CD14-positive monocyte (primary cell): ENCODE measurements at regions not wholly inside any gene's neighbourhood (a gene's known extent, or its start where the extent isn't known, plus 50 kb on each side); places are given as distances from the start of the nearest gene placed in this dataset.
A peak's percentile ranks its signal among the peaks of the same experiment; 100 is the strongest.

Experiments used
- DNase-seq, 3 donors: peaks; one replicate each; pipeline ENCODE4 v3.0.0-alpha.2; 2011 to 2022
- H2AFZ ChIP-seq: 2 replicates; pipeline ENCODE4 v1.6.0; 2012; ENCODE audit warnings: mild to moderate bottlenecking, low read depth, low read length, inconsistent platforms; ENCODE audit not compliant: insufficient read depth, poor library complexity, severe bottlenecking
- H3K27ac ChIP-seq, 2 donors: 1 replicate in 1 of 2; 2 replicates in 1 of 2; pipeline ENCODE4 v1.5.1; 2012 to 2013; ENCODE audit warnings: low read length in 2 of 2, control low read depth in 1 of 2, inconsistent platforms in 1 of 2, low read depth in 1 of 2, mild to moderate bottlenecking in 1 of 2
- H3K27me3 ChIP-seq, 2 donors: one replicate each; pipeline versions ENCODE4 v1.6.0 to v1.6.1; 2011 to 2013; ENCODE audit warnings: low read length in 2 of 2; ENCODE audit not compliant: control insufficient read depth in 2 of 2, insufficient read depth in 2 of 2
- H3K36me3 ChIP-seq, 2 donors: replicated peaks in 1 of 2; 1 replicate in 1 of 2; 2 replicates in 1 of 2; pipeline versions ENCODE4 v1.5.1 to v1.6.1; 2012 to 2013; ENCODE audit warnings: low read length in 2 of 2, control low read depth in 1 of 2, inconsistent platforms in 1 of 2, mild to moderate bottlenecking in 1 of 2; ENCODE audit not compliant: insufficient read depth in 2 of 2, control insufficient read depth in 1 of 2
- H3K4me1 ChIP-seq, 2 donors: 1 replicate in 1 of 2; 2 replicates in 1 of 2; pipeline versions ENCODE4 v1.5.1 to v1.6.1; 2012 to 2013; ENCODE audit warnings: low read length in 2 of 2, control low read depth in 1 of 2, inconsistent platforms in 1 of 2, mild to moderate bottlenecking in 1 of 2, moderate library complexity in 1 of 2; ENCODE audit not compliant: insufficient read depth in 2 of 2, control insufficient read depth in 1 of 2
- H3K4me2 ChIP-seq: replicated peaks from 2 replicates; pipeline ENCODE3; 2012; ENCODE audit warnings: low read length, moderate library complexity, mild to moderate bottlenecking; ENCODE audit not compliant: poor library complexity, severe bottlenecking; ENCODE audit errors: extremely low read depth
- H3K4me3 ChIP-seq, 3 experiments: fragments of 200-600 bp in 1 of 3; sonication (generic) in 1 of 3; replicated peaks in 1 of 3; 1 replicate in 2 of 3; 2 replicates in 1 of 3; pipeline ENCODE4 v1.5.1; 2011 to 2013; ENCODE audit warnings: low read length in 3 of 3, mild to moderate bottlenecking in 3 of 3, control low read depth in 2 of 3, low read depth in 2 of 3, inconsistent platforms in 1 of 3, moderate library complexity in 1 of 3
- H3K79me2 ChIP-seq: 2 replicates; pipeline ENCODE4 v1.6.0; 2012; ENCODE audit warnings: mild to moderate bottlenecking, control low read depth, inconsistent platforms, low read length, moderate library complexity; ENCODE audit not compliant: insufficient read depth
- H3K9ac ChIP-seq: 2 replicates; pipeline ENCODE4 v1.6.0; 2017; ENCODE audit warnings: low read length, mild to moderate bottlenecking; ENCODE audit not compliant: insufficient read depth, poor library complexity, severe bottlenecking
- H3K9me3 ChIP-seq, 2 donors: replicated peaks in 1 of 2; 1 replicate in 1 of 2; 2 replicates in 1 of 2; pipeline versions ENCODE4 v1.5.1 to v1.6.1; 2012 to 2013; ENCODE audit warnings: low read length in 2 of 2, control low read depth in 1 of 2; ENCODE audit not compliant: control insufficient read depth in 1 of 2, insufficient read depth in 1 of 2
- H4K20me1 ChIP-seq: 2 replicates; pipeline ENCODE4 v1.6.0; 2012; ENCODE audit warnings: mild to moderate bottlenecking, low read length, control low read depth, moderate library complexity; ENCODE audit not compliant: insufficient read depth
- H3K27ac Mint-ChIP-seq, 7 donors: one replicate each; pipeline ENCODE4 v1.8.0; 2020; ENCODE audit warnings: mild to moderate bottlenecking in 7 of 7, mixed read lengths in 7 of 7, moderate library complexity in 6 of 7, inconsistent platforms in 2 of 7
- H3K27me3 Mint-ChIP-seq, 3 donors: one replicate each; pipeline ENCODE4 v1.8.0; 2021 to 2022; ENCODE audit warnings: low read depth in 3 of 3, mild to moderate bottlenecking in 3 of 3, mixed read lengths in 3 of 3, moderate library complexity in 3 of 3, inconsistent platforms in 1 of 3
- H3K36me3 Mint-ChIP-seq, 2 donors: one replicate each; pipeline ENCODE4 v1.8.0; 2020; ENCODE audit warnings: mixed read lengths in 2 of 2, inconsistent platforms in 1 of 2, mild to moderate bottlenecking in 1 of 2
- H3K4me1 Mint-ChIP-seq: one replicate; pipeline ENCODE4 v1.8.0; 2020; ENCODE audit warnings: mild to moderate bottlenecking, mixed read lengths
- H3K4me3 Mint-ChIP-seq, 2 donors: one replicate each; pipeline ENCODE4 v1.8.0; 2020; ENCODE audit warnings: mild to moderate bottlenecking in 2 of 2, mixed read lengths in 2 of 2, moderate library complexity in 1 of 2
- H3K9me3 Mint-ChIP-seq, 7 donors: one replicate each; pipeline ENCODE4 v1.8.0; 2020 to 2022; ENCODE audit warnings: mixed read lengths in 7 of 7, mild to moderate bottlenecking in 6 of 7, moderate library complexity in 6 of 7, inconsistent platforms in 2 of 7
- WGBS: methylation state at CpG from one replicate; pipeline ENCODE4 v1.1.5; 2013; ENCODE audit warnings: missing lambda C conversion rate; ENCODE audit not compliant: insufficient coverage; 5-methylcytosine and 5-hydroxymethylcytosine counted together
- intact Hi-C, 2 donors: fragments of 100-400 bp; cut with micrococcal nuclease; formaldehyde crosslinking; loops; one replicate each; pipeline versions ENCODE4 v1.15.0 to v1.15.1; 2023
- TF ChIP-seq, protein P1 (sequence below): fragments of 200-600 bp; IDR thresholded peaks from one replicate; pipeline ENCODE4 v1.8.0; 2022; ENCODE audit warnings: antibody characterized with exemption, mild to moderate bottlenecking

DNA sequence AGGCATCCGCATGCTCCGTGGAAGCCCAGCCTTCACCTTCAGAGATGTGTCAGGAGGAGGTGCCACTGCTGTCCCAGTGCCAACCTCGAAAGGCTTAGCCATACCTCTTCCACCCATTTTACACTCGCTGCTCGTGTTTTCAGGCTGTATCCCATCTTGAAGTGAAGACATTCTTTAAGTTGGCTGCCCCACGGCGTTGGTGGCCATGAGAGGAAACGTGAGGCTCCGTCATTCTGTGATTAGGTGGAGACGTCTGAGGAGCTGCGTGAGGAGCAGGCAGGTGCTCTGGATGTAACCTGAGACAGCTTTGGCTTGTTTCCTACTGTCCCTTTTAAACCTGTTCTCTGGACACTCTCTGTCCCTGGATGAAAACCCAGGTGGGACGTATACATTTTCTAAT, 159.9 kb upstream of the RNF32 start:
- DNase-seq, result no peak
- no peaks in the 10 kb centered on the region for H3K27me3 ChIP-seq
- no peaks in the 10 kb centered on the region for H4K20me1 ChIP-seq
- H2AFZ ChIP-seq, result no peak overlapping the region
- intact Hi-C loops, result no loop called here
- peaks cover 5 to 9% of the 10 kb centered on the region in 2 donors for H3K4me1 ChIP-seq
- 93% methylated on average over 9 of the region's 12 CpGs for WGBS
- no peaks in the 10 kb centered on the region for H3K79me2 ChIP-seq
- no peak overlapping the region for H3K9ac ChIP-seq
- Mint-ChIP-seq H3K4me1 (peaks cover 11% of the 10 kb centered on the region), H3K36me3 (no peaks in the 10 kb centered on the region), H3K27me3 (peaks cover 11 to 13% (median 13%) of the 10 kb centered on the region in 3 donors), H3K9me3 (peaks cover 0 to 8% (median 0%) of the 10 kb centered on the region in 7 donors), H3K4me3 (no peak overlapping the region), H3K27ac (no peak overlapping the region)
- no peaks in the 10 kb centered on the region for H3K36me3 ChIP-seq
- H3K9me3 ChIP-seq, result no peaks in the 10 kb centered on the region
- H3K4me2 ChIP-seq, result no peak overlapping the region
- no peak overlapping the region for H3K4me3 ChIP-seq
- TF ChIP-seq, protein P1, sequence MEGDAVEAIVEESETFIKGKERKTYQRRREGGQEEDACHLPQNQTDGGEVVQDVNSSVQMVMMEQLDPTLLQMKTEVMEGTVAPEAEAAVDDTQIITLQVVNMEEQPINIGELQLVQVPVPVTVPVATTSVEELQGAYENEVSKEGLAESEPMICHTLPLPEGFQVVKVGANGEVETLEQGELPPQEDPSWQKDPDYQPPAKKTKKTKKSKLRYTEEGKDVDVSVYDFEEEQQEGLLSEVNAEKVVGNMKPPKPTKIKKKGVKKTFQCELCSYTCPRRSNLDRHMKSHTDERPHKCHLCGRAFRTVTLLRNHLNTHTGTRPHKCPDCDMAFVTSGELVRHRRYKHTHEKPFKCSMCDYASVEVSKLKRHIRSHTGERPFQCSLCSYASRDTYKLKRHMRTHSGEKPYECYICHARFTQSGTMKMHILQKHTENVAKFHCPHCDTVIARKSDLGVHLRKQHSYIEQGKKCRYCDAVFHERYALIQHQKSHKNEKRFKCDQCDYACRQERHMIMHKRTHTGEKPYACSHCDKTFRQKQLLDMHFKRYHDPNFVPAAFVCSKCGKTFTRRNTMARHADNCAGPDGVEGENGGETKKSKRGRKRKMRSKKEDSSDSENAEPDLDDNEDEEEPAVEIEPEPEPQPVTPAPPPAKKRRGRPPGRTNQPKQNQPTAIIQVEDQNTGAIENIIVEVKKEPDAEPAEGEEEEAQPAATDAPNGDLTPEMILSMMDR, result no peak
- no peak overlapping the region for H3K27ac ChIP-seq

DNA sequence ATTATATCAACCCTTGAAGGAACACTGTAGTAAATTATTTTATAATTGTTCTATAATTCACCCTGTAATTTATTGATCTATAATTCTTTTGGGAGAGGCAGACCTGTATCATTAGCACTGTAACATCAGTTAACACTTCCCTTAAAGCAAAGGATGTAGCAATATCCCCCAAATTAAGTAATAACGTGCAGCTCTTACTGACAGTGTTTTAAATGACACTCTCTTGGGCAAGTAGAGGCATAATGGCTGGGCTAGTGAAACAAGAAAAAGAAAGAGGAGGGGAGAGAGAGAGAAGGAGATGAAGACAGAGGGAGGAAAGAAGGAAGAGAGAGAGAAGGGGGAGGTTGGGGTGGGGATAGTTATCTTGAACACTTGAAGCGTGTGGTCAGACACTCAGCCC, 161.0 kb upstream of the RNF32 start:
- TF ChIP-seq, protein P1, result no peak
- intact Hi-C loops, result loop anchor here in 1 of 2 donors (10.0 kb wide), 1 partner anchor 685 kb away; no protein-coding TSS in a partner anchor
- H3K4me2 ChIP-seq, result no peak overlapping the region

More for the DNA sequence above, 161.0 kb upstream of the RNF32 start:
- peak overlapping the region in 1 of 2 donors; percentile 27 for H3K4me3 Mint-ChIP-seq
- H3K4me1 Mint-ChIP-seq, result peaks cover 11% of the 10 kb centered on the region
- peak overlapping the region in 2 of 7 donors; percentile 45 to 80 for H3K27ac Mint-ChIP-seq
- Histone ChIP-seq H3K79me2 (no peaks in the 10 kb centered on the region), H3K9ac (no peak overlapping the region), H3K27me3 (no peaks in the 10 kb centered on the region), H3K9me3 (no peaks in the 10 kb centered on the region), H3K4me1 (peaks cover 6 to 9% of the 10 kb centered on the region in 2 donors), H2AFZ (no peak overlapping the region), H4K20me1 (no peaks in the 10 kb centered on the region), H3K4me3 (no peak overlapping the region), H3K27ac (no peak overlapping the region), H3K36me3 (no peaks in the 10 kb centered on the region)
- H3K27me3 Mint-ChIP-seq, result peaks cover 14 to 17% (median 15%) of the 10 kb centered on the region in 3 donors
- WGBS, result 30% methylated on average over 1 of the region's 2 CpGs
- peaks cover 0 to 8% (median 0%) of the 10 kb centered on the region in 7 donors for H3K9me3 Mint-ChIP-seq
- no peaks in the 10 kb centered on the region for H3K36me3 Mint-ChIP-seq
- DNase-seq, result no peak
